Neuronal stem cell (in vitro differentiated cells): ENCODE measurements at regions not wholly inside any gene's neighbourhood (a gene's known extent, or its start where the extent isn't known, plus 50 kb on each side); places are given as distances from the start of the nearest gene placed in this dataset.

ENCODE experiments used
- DNase-seq: peaks from one replicate; pipeline ENCODE4 v3.0.0-alpha.2; 2013; ENCODE audit warnings: low spot score
- H2AFZ ChIP-seq: one replicate; pipeline ENCODE4 v1.6.1; 2013; ENCODE audit warnings: mild to moderate bottlenecking, low read length, inconsistent platforms
- H2AK5ac ChIP-seq: 2 replicates; pipeline ENCODE4 v1.6.1; 2013; ENCODE audit warnings: low read depth, mild to moderate bottlenecking, inconsistent platforms, low read length, moderate library complexity, mixed read lengths
- H2BK120ac ChIP-seq: 2 replicates; pipeline ENCODE4 v1.6.1; 2013; ENCODE audit warnings: low read depth, mild to moderate bottlenecking, inconsistent platforms, low read length, moderate library complexity, mixed read lengths
- H2BK12ac ChIP-seq: one replicate; pipeline ENCODE4 v1.6.1; 2013; ENCODE audit warnings: low read length, inconsistent platforms
- H2BK15ac ChIP-seq: 2 replicates; pipeline ENCODE4 v1.6.1; 2013; ENCODE audit warnings: mild to moderate bottlenecking, low read length, inconsistent platforms, mixed read lengths
- H2BK5ac ChIP-seq: one replicate; pipeline ENCODE4 v1.6.1; 2013; ENCODE audit warnings: inconsistent platforms, mild to moderate bottlenecking, low read length, moderate library complexity
- H3K14ac ChIP-seq: one replicate; pipeline ENCODE4 v1.6.1; 2013; ENCODE audit warnings: low read length, inconsistent platforms
- H3K18ac ChIP-seq: 2 replicates; pipeline ENCODE4 v1.6.1; 2013; ENCODE audit warnings: low read length, inconsistent platforms
- H3K23ac ChIP-seq: 2 replicates; pipeline ENCODE4 v1.6.1; 2013; ENCODE audit warnings: low read depth, mild to moderate bottlenecking, mixed read lengths, low read length, inconsistent platforms; ENCODE audit not compliant: poor library complexity
- H3K27ac ChIP-seq: replicated peaks from 3 replicates; pipeline ENCODE4 v1.5.1; 2013; ENCODE audit warnings: low read length, inconsistent platforms
- H3K27me3 ChIP-seq, 3 experiments: 2 replicates each; pipeline ENCODE4 v1.6.1; 2013; ENCODE audit warnings: low read length in 3 of 3, mild to moderate bottlenecking in 2 of 3, inconsistent platforms in 1 of 3, low read depth in 1 of 3, mixed read lengths in 1 of 3, moderate library complexity in 1 of 3; ENCODE audit not compliant: control insufficient read depth in 3 of 3, insufficient read depth in 3 of 3
- H3K36me3 ChIP-seq, 2 donors: replicated peaks in 1 of 2; 2 replicates each; pipeline ENCODE4 v1.6.1; 2013; ENCODE audit warnings: low read length in 2 of 2; ENCODE audit not compliant: control insufficient read depth in 2 of 2, insufficient read depth in 2 of 2
- H3K4ac ChIP-seq: 2 replicates; pipeline ENCODE4 v1.6.1; 2013; ENCODE audit warnings: inconsistent platforms, mild to moderate bottlenecking, low read length, moderate library complexity
- H3K4me1 ChIP-seq, 2 donors: 1 replicate in 1 of 2; 2 replicates in 1 of 2; pipeline ENCODE4 v1.6.1; 2013; ENCODE audit warnings: low read length in 2 of 2, low read depth in 1 of 2; ENCODE audit not compliant: control insufficient read depth in 2 of 2, insufficient read depth in 1 of 2
- H3K4me2 ChIP-seq: one replicate; pipeline ENCODE4 v1.6.1; 2013; ENCODE audit warnings: mild to moderate bottlenecking, low read length, inconsistent platforms; ENCODE audit not compliant: insufficient read depth, poor library complexity, severe bottlenecking
- H3K4me3 ChIP-seq, 2 donors: 2 replicates each; pipeline ENCODE4 v1.5.1; 2013; ENCODE audit warnings: low read length in 2 of 2, mild to moderate bottlenecking in 2 of 2, inconsistent platforms in 1 of 2, moderate library complexity in 1 of 2
- H3K79me1 ChIP-seq: one replicate; pipeline ENCODE4 v1.6.1; 2013; ENCODE audit warnings: low read depth, mild to moderate bottlenecking, inconsistent platforms, low read length, moderate library complexity
- H3K9ac ChIP-seq: one replicate; pipeline ENCODE4 v1.6.1; 2013; ENCODE audit warnings: mild to moderate bottlenecking, low read depth, low read length, inconsistent platforms; ENCODE audit not compliant: poor library complexity
- H3K9me3 ChIP-seq, 2 donors: replicated peaks in 1 of 2; 2 replicates each; pipeline versions ENCODE3 to v1.6.1; 2013; ENCODE audit warnings: low read length in 2 of 2, mild to moderate bottlenecking in 2 of 2, inconsistent platforms in 1 of 2, low read depth in 1 of 2, mixed read lengths in 1 of 2, moderate library complexity in 1 of 2; ENCODE audit not compliant: control insufficient read depth in 2 of 2, insufficient read depth in 1 of 2
- H4K8ac ChIP-seq: one replicate; pipeline ENCODE4 v1.6.1; 2013; ENCODE audit warnings: low read depth, mild to moderate bottlenecking, inconsistent platforms, low read length, moderate library complexity
- H4K91ac ChIP-seq: one replicate; pipeline ENCODE4 v1.6.1; 2013; ENCODE audit warnings: low read length, low read depth, mild to moderate bottlenecking, inconsistent platforms; ENCODE audit not compliant: poor library complexity
- WGBS, 2 donors: extraction: QIAGEN DNeasy Blood & Tissue Kit; methylation state at CpG; one replicate each; pipeline ENCODE4 v1.1.7; 2013; ENCODE audit warnings: missing lambda C conversion rate in 2 of 2, mixed read lengths in 1 of 2; ENCODE audit not compliant: insufficient read length in 2 of 2, insufficient replicate concordance in 1 of 2; ENCODE audit errors: extremely low coverage in 2 of 2; 5-methylcytosine and 5-hydroxymethylcytosine counted together

DNA sequence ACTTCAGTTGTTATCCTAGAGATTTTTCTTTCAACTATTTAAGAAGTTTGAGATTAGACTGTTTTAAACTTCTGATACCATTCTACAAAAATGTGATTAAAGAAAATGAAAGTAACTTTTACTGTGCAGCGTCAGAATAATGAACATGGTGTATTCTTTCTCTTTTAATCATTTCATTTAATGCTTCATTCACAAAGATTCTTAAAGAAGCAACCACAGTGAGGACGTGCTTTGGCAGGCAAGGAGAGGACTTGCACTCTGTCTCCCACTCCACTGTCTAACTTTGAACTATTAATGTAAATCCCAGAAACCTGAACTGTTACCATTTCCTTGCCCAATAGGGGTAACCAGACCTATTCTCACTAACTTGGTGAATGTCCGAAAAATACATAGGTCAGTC lies 137.0 kb downstream of the KCNRG start:
- Histone ChIP-seq H3K4me2 (no peak overlapping the region), H2BK120ac (no peak overlapping the region), H2BK15ac (no peak overlapping the region), H3K4ac (no peak overlapping the region), H3K14ac (no peak overlapping the region), H3K27ac (no peak overlapping the region), H3K23ac (no peak overlapping the region), H3K9me3 (no peaks in the 10 kb centered on the region), H2BK5ac (no peak overlapping the region), H3K27me3 (no peaks in the 10 kb centered on the region), H2BK12ac (no peak overlapping the region), H4K91ac (no peak overlapping the region), H3K36me3 (no peaks in the 10 kb centered on the region), H3K4me3 (no peak overlapping the region), H4K8ac (no peak overlapping the region), H3K18ac (no peak overlapping the region), H2AK5ac (no peak overlapping the region), H3K4me1 (peaks cover 0 to 23% of the 10 kb centered on the region in 2 donors), H3K79me1 (no peaks in the 10 kb centered on the region), H2AFZ (no peak overlapping the region), H3K9ac (no peak overlapping the region)
- no peak for DNase-seq
- no CpG with 5 or more reads among the region's 3 CpGs for WGBS, 2 donors

DNA sequence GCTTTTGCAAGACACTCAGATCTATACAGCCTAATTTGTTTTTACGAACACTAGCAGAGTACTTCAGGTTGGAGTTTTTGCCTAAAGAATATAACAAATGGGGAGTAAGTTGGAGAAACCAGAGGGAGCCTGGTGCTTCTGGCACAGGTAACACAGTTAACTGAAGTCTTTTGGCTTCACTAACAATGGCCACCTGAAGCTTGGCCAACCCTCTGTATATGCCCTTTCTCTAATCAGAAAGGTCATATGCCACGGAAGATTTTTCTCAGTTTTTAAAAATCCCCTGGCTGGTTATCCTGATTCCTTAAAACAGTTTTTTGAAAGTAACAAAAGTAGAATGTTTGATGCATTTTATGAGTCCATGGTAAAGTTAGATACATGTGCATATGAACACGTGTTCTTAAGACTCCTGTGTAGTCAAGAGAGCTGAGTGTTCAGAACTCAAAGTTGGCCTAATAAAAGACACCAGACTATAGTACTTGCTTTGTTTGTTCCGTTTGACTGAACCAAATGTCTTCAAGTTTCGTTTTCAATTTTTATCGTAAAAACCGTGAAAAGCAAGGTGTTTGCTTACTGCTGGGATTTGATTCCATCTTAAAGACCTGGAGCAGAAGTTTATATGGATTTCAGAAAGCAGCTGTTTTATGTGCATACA lies 137.5 kb downstream of the KCNRG start:
- H2AFZ ChIP-seq: no peak overlapping the region
- no peak overlapping the region for H4K91ac ChIP-seq
- H3K27ac ChIP-seq: no peak overlapping the region
- H2BK120ac ChIP-seq: no peak overlapping the region
- no peak overlapping the region for H4K8ac ChIP-seq
- no peak overlapping the region for H2BK12ac ChIP-seq
- no peak overlapping the region for H3K18ac ChIP-seq
- no peak overlapping the region for H3K4me3 ChIP-seq
- H3K27me3 ChIP-seq: no peaks in the 10 kb centered on the region
- H3K14ac ChIP-seq: no peak overlapping the region
- no peak overlapping the region for H3K4ac ChIP-seq
- H3K9me3 ChIP-seq: no peaks in the 10 kb centered on the region
- no peak overlapping the region for H2BK5ac ChIP-seq
- H2BK15ac ChIP-seq: no peak overlapping the region
- no peak overlapping the region for H2AK5ac ChIP-seq
- no peak overlapping the region for H3K4me2 ChIP-seq
- no peaks in the 10 kb centered on the region for H3K79me1 ChIP-seq
- peaks cover 0 to 26% of the 10 kb centered on the region in 2 donors for H3K4me1 ChIP-seq
- no peaks in the 10 kb centered on the region for H3K36me3 ChIP-seq
- H3K23ac ChIP-seq: no peak overlapping the region
- H3K9ac ChIP-seq: no peak overlapping the region
- DNase-seq: no peak
- WGBS, 2 donors: no CpG with 5 or more reads among the region's 7 CpGs

DNA sequence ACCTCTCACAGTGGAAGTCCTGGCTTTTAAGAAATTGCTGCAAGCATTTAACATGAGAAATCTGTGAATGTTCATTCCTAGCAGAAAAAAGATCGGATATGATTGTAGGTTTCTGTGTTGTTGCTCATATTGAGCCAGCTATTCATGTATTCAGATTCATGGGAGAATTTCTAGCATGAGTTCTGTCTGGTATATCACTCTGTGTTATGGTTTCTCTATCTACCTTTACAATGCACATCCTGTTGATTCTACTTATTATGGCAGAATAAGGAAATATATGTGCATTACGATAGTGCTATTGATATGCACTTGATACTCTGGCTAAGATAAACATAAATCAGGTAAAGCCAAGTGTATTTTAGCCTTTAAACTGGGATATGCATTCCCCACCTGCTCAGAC lies 138.2 kb downstream of the KCNRG start:
- no peaks in the 10 kb centered on the region for H3K36me3 ChIP-seq
- H2BK120ac ChIP-seq: no peak overlapping the region
- no CpG with 5 or more reads among the region's 2 CpGs for WGBS, 2 donors
- H3K18ac ChIP-seq: no peak overlapping the region
- no peak overlapping the region for H2AK5ac ChIP-seq
- no peak overlapping the region for H3K4me2 ChIP-seq
- no peak overlapping the region for H3K4ac ChIP-seq
- no peak overlapping the region for H3K27ac ChIP-seq
- no peak overlapping the region for H2AFZ ChIP-seq
- no peak overlapping the region for H2BK15ac ChIP-seq
- no peak overlapping the region for H3K14ac ChIP-seq
- H3K79me1 ChIP-seq: no peaks in the 10 kb centered on the region
- no peaks in the 10 kb centered on the region for H3K27me3 ChIP-seq
- H3K4me3 ChIP-seq: no peak overlapping the region
- H3K9ac ChIP-seq: no peak overlapping the region
- no peak overlapping the region for H2BK5ac ChIP-seq
- no peak overlapping the region for H4K91ac ChIP-seq
- peaks cover 0 to 27% of the 10 kb centered on the region in 2 donors for H3K4me1 ChIP-seq
- H3K9me3 ChIP-seq: no peaks in the 10 kb centered on the region
- H3K23ac ChIP-seq: no peak overlapping the region
- DNase-seq: no peak
- no peak overlapping the region for H4K8ac ChIP-seq
- H2BK12ac ChIP-seq: no peak overlapping the region

DNA sequence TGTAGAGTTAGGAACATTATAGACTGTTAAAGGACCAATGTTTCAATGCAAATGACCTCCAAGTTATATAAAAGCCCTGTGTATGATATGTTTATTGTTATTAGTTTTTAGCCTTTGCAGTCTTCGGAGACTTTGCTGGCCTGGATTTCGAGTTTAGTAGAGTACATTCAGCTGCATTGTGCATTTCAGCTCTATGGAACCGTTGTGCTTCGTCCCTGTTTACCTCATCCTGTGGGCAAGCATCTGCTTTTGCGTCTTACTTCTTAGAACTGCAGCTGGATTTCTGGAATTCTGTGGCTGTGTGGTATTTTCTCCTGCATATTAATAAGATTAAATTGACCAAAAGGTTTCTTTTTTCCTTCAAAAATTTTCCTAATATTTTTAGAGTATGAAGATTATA lies 138.6 kb downstream of the KCNRG start:
- Histone ChIP-seq H3K23ac (no peak overlapping the region), H2AFZ (no peak overlapping the region), H3K18ac (no peak overlapping the region), H2BK120ac (no peak overlapping the region), H3K36me3 (no peaks in the 10 kb centered on the region), H3K14ac (no peak overlapping the region), H2BK5ac (no peak overlapping the region), H2BK12ac (no peak overlapping the region), H3K4me3 (no peak overlapping the region), H3K79me1 (no peaks in the 10 kb centered on the region), H3K9me3 (no peaks in the 10 kb centered on the region), H4K91ac (no peak overlapping the region), H2BK15ac (no peak overlapping the region), H3K4ac (no peak overlapping the region), H3K4me1 (peaks cover 0 to 27% of the 10 kb centered on the region in 2 donors), H3K27ac (no peak overlapping the region), H4K8ac (no peak overlapping the region), H3K9ac (no peak overlapping the region), H3K27me3 (no peaks in the 10 kb centered on the region), H2AK5ac (no peak overlapping the region), H3K4me2 (no peak overlapping the region)
- WGBS, 2 donors: no CpG with 5 or more reads among the region's 5 CpGs
- no peak for DNase-seq
